ENCODE measurements at regions not wholly inside any gene's neighbourhood (a gene's known extent, or its start where the extent isn't known, plus 50 kb on each side); places are given as distances from the start of the nearest gene placed in this dataset.

- TF ChIP-seq CTCF (IDR thresholded peaks at IDR 0.05) (no peak), POLR2A (IDR thresholded peaks at IDR 0.05) (no peak)
Measured at GRCh38 chr10:5584895-5585516, 60.2 kb downstream of the CALML3 start.
